K562 (cell line): ENCODE measurements at regions not wholly inside any gene's neighbourhood (a gene's known extent, or its start where the extent isn't known, plus 50 kb on each side); places are given as distances from the start of the nearest gene placed in this dataset.

Experiments
- BHLHE40 ChIP-seq: IDR thresholded peaks from 2 replicates; pipeline ENCODE4 v1.6.1; 2011; ENCODE audit warnings: low read length, improper control_type of control experiment
- CEBPG ChIP-seq, 3 experiments: fragments of 200-800 bp in 1 of 3; sonication (Bioruptor generic) in 1 of 3; sonication (generic) in 1 of 3; formaldehyde crosslinking in 1 of 3; IDR thresholded peaks in 2 of 3; conservative IDR thresholded peaks in 1 of 3; 2 replicates each; pipeline versions ENCODE4 v1.6.1 to v1.8.0; 2016 to 2022; ENCODE audit warnings: missing compliant biosample characterization in 2 of 3, missing genetic modification characterization in 2 of 3, mild to moderate bottlenecking in 1 of 3, missing genetic modification reagents in 1 of 3
- CHAMP1 ChIP-seq: fragments of 450-650 bp; IDR thresholded peaks from 2 replicates; pipeline ENCODE4 v1.6.1; 2016; ENCODE audit warnings: mild to moderate bottlenecking
- HDAC8 ChIP-seq: fragments of 450-650 bp; IDR thresholded peaks from 2 replicates; pipeline ENCODE4 v1.6.1; 2016; ENCODE audit warnings: mild to moderate bottlenecking, missing genetic modification characterization, moderate library complexity, missing compliant biosample characterization
- HMGXB4 ChIP-seq: sonication (generic); formaldehyde crosslinking; IDR thresholded peaks from 2 replicates; pipeline ENCODE4 v1.8.1; 2023; ENCODE audit warnings: mild to moderate bottlenecking, missing genetic modification reagents
- ZC3H4 ChIP-seq: sonication (generic); formaldehyde crosslinking; IDR thresholded peaks from 2 replicates; pipeline ENCODE4 v1.9.0; 2021; ENCODE audit warnings: missing genetic modification reagents, borderline replicate concordance
- TF ChIP-seq, protein P1 (sequence below): sonication (generic); formaldehyde crosslinking; IDR thresholded peaks from 2 replicates; pipeline ENCODE4 v1.8.0; 2022; ENCODE audit warnings: mild to moderate bottlenecking, missing genetic modification reagents

- TF ChIP-seq CHAMP1 (no peak), HDAC8 (tag) (no peak), ZC3H4 (CRISPR knock-in tag) (no peak), HMGXB4 (no peak), BHLHE40 (no peak), CEBPG (CRISPR knock-in tag; IDR thresholded peaks at IDR 0.05) (no peak), CEBPG (tag; conservative IDR thresholded peaks at IDR 0.05 in 1 of 2, IDR thresholded peaks at IDR 0.05 in 1 of 2) (peak; percentile 58 to 72; a peak in 3 of 4 replicates)
- TF ChIP-seq, protein P1, sequence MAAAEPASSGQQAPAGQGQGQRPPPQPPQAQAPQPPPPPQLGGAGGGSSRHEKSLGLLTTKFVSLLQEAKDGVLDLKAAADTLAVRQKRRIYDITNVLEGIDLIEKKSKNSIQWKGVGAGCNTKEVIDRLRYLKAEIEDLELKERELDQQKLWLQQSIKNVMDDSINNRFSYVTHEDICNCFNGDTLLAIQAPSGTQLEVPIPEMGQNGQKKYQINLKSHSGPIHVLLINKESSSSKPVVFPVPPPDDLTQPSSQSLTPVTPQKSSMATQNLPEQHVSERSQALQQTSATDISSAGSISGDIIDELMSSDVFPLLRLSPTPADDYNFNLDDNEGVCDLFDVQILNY (CRISPR knock-in tag): no peak
These were observed 298.4 kb downstream of the UTRN start (continued) for GRCh38 chr6:144583614-144583954.
